Right lobe of liver (tissue), 4 donors: ENCODE measurements at regions not wholly inside any gene's neighbourhood (a gene's known extent, or its start where the extent isn't known, plus 50 kb on each side); places are given as distances from the start of the nearest gene placed in this dataset.

Source experiments
- CTCF ChIP-seq, 4 donors: fragments of 200-600 bp in 3 of 4; fragments of 450-650 bp in 1 of 4; IDR thresholded peaks; one replicate each; pipeline versions ENCODE4 v1.5.1 to v1.8.0; 2016 to 2022; ENCODE audit warnings: antibody characterized with exemption in 4 of 4, mild to moderate bottlenecking in 2 of 4
- POLR2A ChIP-seq: fragments of 450-650 bp; IDR thresholded peaks from one replicate; pipeline ENCODE4 v1.6.1; 2017; ENCODE audit warnings: antibody characterized with exemption, mild to moderate bottlenecking
- donor health status: DM: no; HTN: no; CAD: no.
- donor health status: DM: no; HTN: no; CAD: no.
- donor health status: DM: no; HTN: yes; CAD: no.

- TF ChIP-seq CTCF (IDR thresholded peaks at IDR 0.05) (no peak), POLR2A (no peak)
Observed at GRCh38 chr13:112251930-112252585, 124.1 kb upstream of the SPACA7 start.
